H9 (cell line): ENCODE measurements at regions not wholly inside any gene's neighbourhood (a gene's known extent, or its start where the extent isn't known, plus 50 kb on each side); places are given as distances from the start of the nearest gene placed in this dataset.

ENCODE experiments used
- DNase-seq: peaks from one replicate; pipeline ENCODE4 v3.0.0-alpha.2; 2017
- H2AFZ ChIP-seq: one replicate; pipeline ENCODE4 v1.6.1; 2013; ENCODE audit warnings: mild to moderate bottlenecking, low read length, control low read depth, moderate library complexity
- H2AK5ac ChIP-seq: 2 replicates; pipeline ENCODE4 v1.6.1; 2013; ENCODE audit warnings: low read length, control low read depth, mixed read lengths; ENCODE audit not compliant: insufficient read length
- H2BK120ac ChIP-seq: one replicate; pipeline ENCODE4 v1.6.1; 2013; ENCODE audit warnings: low read depth, mild to moderate bottlenecking, low read length, control low read depth, inconsistent platforms; ENCODE audit not compliant: poor library complexity, severe bottlenecking
- H2BK12ac ChIP-seq: 2 replicates; pipeline ENCODE4 v1.6.1; 2013; ENCODE audit warnings: low read length, control low read depth, mixed read lengths, low read depth; ENCODE audit not compliant: insufficient read length
- H2BK15ac ChIP-seq: 2 replicates; pipeline ENCODE4 v1.6.1; 2013; ENCODE audit warnings: low read depth, low read length, control low read depth
- H2BK20ac ChIP-seq: one replicate; pipeline ENCODE4 v1.6.1; 2013; ENCODE audit warnings: low read depth, mild to moderate bottlenecking, low read length, control low read depth, inconsistent platforms; ENCODE audit not compliant: poor library complexity, severe bottlenecking
- H2BK5ac ChIP-seq: 2 replicates; pipeline ENCODE4 v1.6.1; 2013; ENCODE audit warnings: low read length, control low read depth, mixed read lengths; ENCODE audit not compliant: insufficient read length
- H3K14ac ChIP-seq: 2 replicates; pipeline ENCODE4 v1.6.1; 2013; ENCODE audit warnings: low read length, control low read depth; ENCODE audit not compliant: insufficient read depth
- H3K18ac ChIP-seq: 2 replicates; pipeline ENCODE4 v1.6.1; 2013; ENCODE audit warnings: low read depth, mild to moderate bottlenecking, mixed read lengths, low read length, control low read depth; ENCODE audit not compliant: insufficient read length
- H3K23ac ChIP-seq: 2 replicates; pipeline ENCODE4 v1.6.1; 2013; ENCODE audit warnings: low read length, control low read depth, mixed read lengths, low read depth; ENCODE audit not compliant: insufficient read length
- H3K23me2 ChIP-seq: 2 replicates; pipeline ENCODE4 v1.6.1; 2013; ENCODE audit warnings: low read depth, mild to moderate bottlenecking, mixed read lengths, low read length, control low read depth; ENCODE audit not compliant: insufficient read length, poor library complexity, severe bottlenecking
- H3K27ac ChIP-seq: 2 replicates; pipeline ENCODE4 v1.5.1; 2013; ENCODE audit warnings: low read length, control low read depth, mixed read lengths, low read depth; ENCODE audit not compliant: insufficient read length
- H3K27me3 ChIP-seq: 2 replicates; pipeline ENCODE4 v1.6.1; 2013; ENCODE audit warnings: low read length, control low read depth, inconsistent platforms; ENCODE audit not compliant: insufficient read depth
- H3K4ac ChIP-seq: 2 replicates; pipeline ENCODE4 v1.6.1; 2013; ENCODE audit warnings: low read depth, mild to moderate bottlenecking, control low read depth, inconsistent platforms, low read length, moderate library complexity
- H3K4me1 ChIP-seq: 2 replicates; pipeline ENCODE4 v1.6.1; 2013; ENCODE audit warnings: low read length, control low read depth, inconsistent platforms; ENCODE audit not compliant: insufficient read depth
- H3K4me2 ChIP-seq: 2 replicates; pipeline ENCODE4 v1.6.1; 2013; ENCODE audit warnings: low read length, control low read depth, mixed read lengths; ENCODE audit not compliant: insufficient read length, insufficient read depth
- H3K56ac ChIP-seq: 2 replicates; pipeline ENCODE4 v1.6.1; 2013; ENCODE audit warnings: low read depth, mild to moderate bottlenecking, mixed read lengths, low read length, control low read depth; ENCODE audit not compliant: insufficient read length
- H3K79me1 ChIP-seq: 2 replicates; pipeline ENCODE4 v1.6.1; 2013; ENCODE audit warnings: low read depth, mild to moderate bottlenecking, moderate library complexity, low read length, control low read depth, inconsistent platforms; ENCODE audit not compliant: insufficient read depth, poor library complexity, severe bottlenecking
- H3K79me2 ChIP-seq: 2 replicates; pipeline ENCODE4 v1.6.1; 2013; ENCODE audit warnings: low read length, control low read depth, inconsistent platforms; ENCODE audit not compliant: insufficient read depth
- H3K9ac ChIP-seq: 2 replicates; pipeline ENCODE4 v1.6.1; 2013; ENCODE audit warnings: low read length, control low read depth, mixed read lengths; ENCODE audit not compliant: insufficient read length; ENCODE audit errors: extremely low read depth
- H3K9me3 ChIP-seq: one replicate; pipeline ENCODE4 v1.6.1; 2013; ENCODE audit warnings: low read depth, low read length, inconsistent platforms; ENCODE audit not compliant: control insufficient read depth
- H3T11ph ChIP-seq: one replicate; pipeline ENCODE4 v1.6.1; 2013; ENCODE audit warnings: mild to moderate bottlenecking, low read length, control low read depth, inconsistent platforms
- H4K20me1 ChIP-seq: one replicate; pipeline ENCODE4 v1.6.1; 2013; ENCODE audit not compliant: control insufficient read depth, insufficient read length, insufficient read depth
- H4K5ac ChIP-seq: 2 replicates; pipeline ENCODE4 v1.6.1; 2013; ENCODE audit warnings: low read depth, mild to moderate bottlenecking, mixed read lengths, low read length, control low read depth; ENCODE audit not compliant: insufficient read length
- H4K8ac ChIP-seq: replicated peaks from 2 replicates; pipeline ENCODE4 v1.6.1; 2013; ENCODE audit warnings: low read length, control low read depth, mixed read lengths, low read depth; ENCODE audit not compliant: insufficient read length
- H4K91ac ChIP-seq: 2 replicates; pipeline ENCODE4 v1.6.1; 2013; ENCODE audit warnings: low read depth, mild to moderate bottlenecking, moderate library complexity, mixed read lengths, low read length, control low read depth; ENCODE audit not compliant: insufficient read length
- H3K27ac Mint-ChIP-seq, 3 experiments: 2 replicates in 2 of 3; 3 replicates in 1 of 3; pipeline ENCODE4 v1.8.0; 2020 to 2021; ENCODE audit warnings: mixed read lengths in 3 of 3, mild to moderate bottlenecking in 1 of 3, moderate library complexity in 1 of 3
- H3K27me3 Mint-ChIP-seq: 2 replicates; pipeline ENCODE4 v1.8.0; 2021; ENCODE audit warnings: low read depth, mild to moderate bottlenecking, moderate library complexity, mixed read lengths
- H3K36me3 Mint-ChIP-seq, 3 experiments: 2 replicates in 2 of 3; 3 replicates in 1 of 3; pipeline ENCODE4 v1.8.0; 2020 to 2021; ENCODE audit warnings: low read depth in 3 of 3, mixed read lengths in 3 of 3; ENCODE audit not compliant: insufficient read depth in 1 of 3
- H3K4me1 Mint-ChIP-seq, 2 experiments: 2 replicates each; pipeline ENCODE4 v1.8.0; 2020; ENCODE audit warnings: mixed read lengths in 2 of 2
- H3K4me3 Mint-ChIP-seq, 2 experiments: 2 replicates in 1 of 2; 3 replicates in 1 of 2; pipeline ENCODE4 v1.8.0; 2020 to 2021; ENCODE audit warnings: mild to moderate bottlenecking in 2 of 2, mixed read lengths in 2 of 2, moderate library complexity in 1 of 2
- H3K9me3 Mint-ChIP-seq, 2 experiments: 2 replicates in 1 of 2; 3 replicates in 1 of 2; pipeline ENCODE4 v1.8.0; 2020; ENCODE audit warnings: mild to moderate bottlenecking in 2 of 2, mixed read lengths in 2 of 2, moderate library complexity in 1 of 2
- CTCF ChIP-seq: fragments of 200-600 bp; sonication (generic); conservative IDR thresholded peaks from 3 replicates; pipeline ENCODE4 v1.8.0; 2021; ENCODE audit warnings: antibody characterized with exemption, mild to moderate bottlenecking
- WGBS: extraction: QIAGEN DNeasy Blood & Tissue Kit; methylation state at CpG from one replicate; pipeline ENCODE4 v1.1.7; 2013; ENCODE audit warnings: missing lambda C conversion rate, low lambda C conversion rate, mixed read lengths; ENCODE audit not compliant: insufficient read length; ENCODE audit errors: extremely low coverage; 5-methylcytosine and 5-hydroxymethylcytosine counted together

- H3K36me3 Mint-ChIP-seq, result peaks cover 14 to 29% (median 19%) of the 10 kb centered on the region in 3 experiments
- H2BK120ac ChIP-seq, result no peak overlapping the region
- H3K4me1 ChIP-seq, result no peaks in the 10 kb centered on the region; the same call in 1 of the 2 replicates
- no peak overlapping the region for H3K18ac ChIP-seq
- no peak for DNase-seq
- no peak overlapping the region for H4K8ac ChIP-seq
- no peak overlapping the region for H3K9ac ChIP-seq
- no peak overlapping the region for H3K27ac ChIP-seq
- H4K91ac ChIP-seq, result no peak overlapping the region
- H3K27ac Mint-ChIP-seq, result no peak overlapping the region
- H4K5ac ChIP-seq, result no peak overlapping the region
- H3K79me1 ChIP-seq, result no peaks in the 10 kb centered on the region
- H3K4me3 Mint-ChIP-seq, result no peak overlapping the region
- no peak overlapping the region for H3T11ph ChIP-seq
- H3K56ac ChIP-seq, result no peak overlapping the region
- H2BK5ac ChIP-seq, result no peak overlapping the region
- H3K79me2 ChIP-seq, result no peaks in the 10 kb centered on the region
- no peak overlapping the region for H2BK15ac ChIP-seq
- no peaks in the 10 kb centered on the region for H3K27me3 ChIP-seq
- H2AK5ac ChIP-seq, result no peak overlapping the region
- no peak overlapping the region for H3K14ac ChIP-seq
- H3K23ac ChIP-seq, result no peak overlapping the region
- H4K20me1 ChIP-seq, result no peaks in the 10 kb centered on the region
- no CpG with 5 or more reads among the region's 1 CpG for WGBS
- H3K27me3 Mint-ChIP-seq, result no peaks in the 10 kb centered on the region; the same call in 1 of the 2 replicates
- no peak overlapping the region for H3K4ac ChIP-seq
- H3K9me3 Mint-ChIP-seq, result peaks cover 34 to 37% of the 10 kb centered on the region in 2 experiments
- no peaks in the 10 kb centered on the region for H3K23me2 ChIP-seq
- no peak for TF ChIP-seq CTCF
- peaks cover 12% of the 10 kb centered on the region for H3K9me3 ChIP-seq
- peaks cover 4 to 6% of the 10 kb centered on the region in 2 experiments; a peak in 3 of 4 replicates for H3K4me1 Mint-ChIP-seq
- H2BK20ac ChIP-seq, result no peak overlapping the region
- H2BK12ac ChIP-seq, result no peak overlapping the region
- H2AFZ ChIP-seq, result no peak overlapping the region
- no peak overlapping the region for H3K4me2 ChIP-seq
Observed at GRCh38 chr5:112566251-112566650, 147.2 kb upstream of the EPB41L4A start.
